ENCODE measurements at regions not wholly inside any gene's neighbourhood (a gene's known extent, or its start where the extent isn't known, plus 50 kb on each side); places are given as distances from the start of the nearest gene placed in this dataset.

GRCh38 chr13:63514886-63515285 is 2099.2 kb upstream of the PCDH20 start:
- Histone ChIP-seq H3K79me2 (ENCODE audit: low read length) (no peaks in the 10 kb centered on the region), H3K4me3 (ENCODE audit: low read length) (no peak overlapping the region), H3K27ac (ENCODE audit: low read length) (no peak overlapping the region), H3K9me3 (replicated peaks; ENCODE audit: insufficient read depth, low read length) (no peaks in the 10 kb centered on the region), H3K27me3 (replicated peaks; ENCODE audit: insufficient read depth, low read length) (no peaks in the 10 kb centered on the region), H3F3A (ENCODE audit: insufficient read depth, low read length) (no peaks in the 10 kb centered on the region), H3K36me3 (replicated peaks; ENCODE audit: insufficient read depth, low read length) (no peaks in the 10 kb centered on the region), H3K9me2 (replicated peaks; ENCODE audit: insufficient read depth, low read length) (no peaks in the 10 kb centered on the region), H3K4me1 (ENCODE audit: low read length) (no peaks in the 10 kb centered on the region), H2AFZ (ENCODE audit: low read length) (no peak overlapping the region), H3K4me2 (ENCODE audit: low read depth, low read length) (no peak overlapping the region), H4K20me1 (ENCODE audit: insufficient read depth, low read length) (no peaks in the 10 kb centered on the region), H3K9ac (ENCODE audit: low read length) (no peak overlapping the region)
- no peak for DNase-seq
- TF ChIP-seq EZH2phosphoT487 (IDR thresholded peaks at IDR 0.05; ENCODE audit: low read length): no peak
- no peak for TF ChIP-seq CTCF (IDR thresholded peaks at IDR 0.05; ENCODE audit: low read length)
- no peak for TF ChIP-seq EZH2 (optimal IDR thresholded peaks at IDR 0.05; ENCODE audit: low read depth, low read length)

GRCh38 chr13:63512095-63512494 is 2096.4 kb upstream of the PCDH20 start:
- Histone ChIP-seq H3K27ac (ENCODE audit: low read length) (no peak overlapping the region), H3K4me3 (ENCODE audit: low read length) (no peak overlapping the region), H3K9me2 (replicated peaks; ENCODE audit: insufficient read depth, low read length) (no peaks in the 10 kb centered on the region), H3F3A (ENCODE audit: insufficient read depth, low read length) (no peaks in the 10 kb centered on the region), H3K79me2 (ENCODE audit: low read length) (no peaks in the 10 kb centered on the region), H2AFZ (ENCODE audit: low read length) (no peak overlapping the region), H3K9ac (ENCODE audit: low read length) (no peak overlapping the region), H4K20me1 (ENCODE audit: insufficient read depth, low read length) (no peaks in the 10 kb centered on the region), H3K36me3 (replicated peaks; ENCODE audit: insufficient read depth, low read length) (no peaks in the 10 kb centered on the region), H3K9me3 (replicated peaks; ENCODE audit: insufficient read depth, low read length) (no peaks in the 10 kb centered on the region), H3K4me2 (ENCODE audit: low read depth, low read length) (no peak overlapping the region), H3K27me3 (replicated peaks; ENCODE audit: insufficient read depth, low read length) (no peaks in the 10 kb centered on the region), H3K4me1 (ENCODE audit: low read length) (no peaks in the 10 kb centered on the region)
- TF ChIP-seq EZH2phosphoT487 (IDR thresholded peaks at IDR 0.05; ENCODE audit: low read length) (no peak), CTCF (IDR thresholded peaks at IDR 0.05; ENCODE audit: low read length) (no peak), EZH2 (optimal IDR thresholded peaks at IDR 0.05; ENCODE audit: low read depth, low read length) (no peak)
- DNase-seq: no peak

GRCh38 chr13:63501702-63502101 is 2086.1 kb upstream of the PCDH20 start:
- H3K4me2 ChIP-seq (ENCODE audit: low read depth, low read length): no peak overlapping the region
- H3K9me2 ChIP-seq (replicated peaks; ENCODE audit: insufficient read depth, low read length): no peaks in the 10 kb centered on the region
- H3K4me1 ChIP-seq (ENCODE audit: low read length): no peaks in the 10 kb centered on the region
- DNase-seq: no peak
- no peak overlapping the region for H2AFZ ChIP-seq (ENCODE audit: low read length)
- H3K4me3 ChIP-seq (ENCODE audit: low read length): no peak overlapping the region
- no peaks in the 10 kb centered on the region for H3K9me3 ChIP-seq (replicated peaks; ENCODE audit: insufficient read depth, low read length)
- H3K9ac ChIP-seq (ENCODE audit: low read length): no peak overlapping the region
- H3K27ac ChIP-seq (ENCODE audit: low read length): no peak overlapping the region
- H3F3A ChIP-seq (ENCODE audit: insufficient read depth, low read length): no peaks in the 10 kb centered on the region
- no peaks in the 10 kb centered on the region for H3K36me3 ChIP-seq (replicated peaks; ENCODE audit: insufficient read depth, low read length)
- no peaks in the 10 kb centered on the region for H4K20me1 ChIP-seq (ENCODE audit: insufficient read depth, low read length)
- no peak for TF ChIP-seq EZH2phosphoT487 (IDR thresholded peaks at IDR 0.05; ENCODE audit: low read length)
- TF ChIP-seq CTCF (IDR thresholded peaks at IDR 0.05; ENCODE audit: low read length): no peak
- no peak for TF ChIP-seq EZH2 (optimal IDR thresholded peaks at IDR 0.05; ENCODE audit: low read depth, low read length)
- no peaks in the 10 kb centered on the region for H3K79me2 ChIP-seq (ENCODE audit: low read length)
- H3K27me3 ChIP-seq (replicated peaks; ENCODE audit: insufficient read depth, low read length): no peaks in the 10 kb centered on the region

All from MM.1S (cell line).